ENCODE measurements at regions not wholly inside any gene's neighbourhood (a gene's known extent, or its start where the extent isn't known, plus 50 kb on each side); places are given as distances from the start of the nearest gene placed in this dataset.

- in situ Hi-C loops (cut with MboI; ENCODE audit: low pct_unique_long_range_greater_than_20kb, low sequenced_read_pairs, unreplicated experiment) = no loop called here
- DNase-seq (ENCODE audit: low spot score) = no peak
- TF ChIP-seq CTCF (IDR thresholded peaks at IDR 0.05; ENCODE audit: extremely low read depth, insufficient read depth, missing control alignments) = no peak
Observed at GRCh38 chr13:63497601-63498000, 2082.0 kb upstream of the PCDH20 start.

GRCh38 chr13:63492604-63493003, 2077.0 kb upstream of the PCDH20 start:
- TF ChIP-seq CTCF (IDR thresholded peaks at IDR 0.05; ENCODE audit: extremely low read depth, insufficient read depth, missing control alignments) = no peak
- DNase-seq (ENCODE audit: low spot score) = no peak

GRCh38 chr13:63490149-63490548, 2074.5 kb upstream of the PCDH20 start:
- in situ Hi-C loops (cut with MboI; ENCODE audit: low pct_unique_long_range_greater_than_20kb, low sequenced_read_pairs, unreplicated experiment) = no loop called here
- no peak for DNase-seq (ENCODE audit: low spot score)

More at GRCh38 chr13:63492604-63493003, 2077.0 kb upstream of the PCDH20 start:
- in situ Hi-C loops (cut with MboI; ENCODE audit: low pct_unique_long_range_greater_than_20kb, low sequenced_read_pairs, unreplicated experiment) = no loop called here

GRCh38 chr13:63481334-63481733, 2065.7 kb upstream of the PCDH20 start:
- in situ Hi-C loops (cut with MboI; ENCODE audit: low pct_unique_long_range_greater_than_20kb, low sequenced_read_pairs, unreplicated experiment) = no loop called here
- TF ChIP-seq CTCF (IDR thresholded peaks at IDR 0.05; ENCODE audit: extremely low read depth, insufficient read depth, missing control alignments) = no peak
- DNase-seq (ENCODE audit: low spot score) = no peak

More at GRCh38 chr13:63490149-63490548, 2074.5 kb upstream of the PCDH20 start:
- TF ChIP-seq CTCF (IDR thresholded peaks at IDR 0.05; ENCODE audit: extremely low read depth, insufficient read depth, missing control alignments) = no peak

GRCh38 chr13:63472711-63473110, 2057.1 kb upstream of the PCDH20 start:
- TF ChIP-seq CTCF (IDR thresholded peaks at IDR 0.05; ENCODE audit: extremely low read depth, insufficient read depth, missing control alignments) = no peak
- DNase-seq (ENCODE audit: low spot score) = no peak
- in situ Hi-C loops (cut with MboI; ENCODE audit: low pct_unique_long_range_greater_than_20kb, low sequenced_read_pairs, unreplicated experiment) = no loop called here

GRCh38 chr13:63463782-63464610, 2048.3 kb upstream of the PCDH20 start:
- TF ChIP-seq CTCF (IDR thresholded peaks at IDR 0.05; ENCODE audit: extremely low read depth, insufficient read depth, missing control alignments) = no peak
- in situ Hi-C loops (cut with MboI; ENCODE audit: low pct_unique_long_range_greater_than_20kb, low sequenced_read_pairs, unreplicated experiment) = no loop called here
- peak; percentile 47 for DNase-seq (ENCODE audit: low spot score)

Data from GM13977 (cell line).